ENCODE measurements at regions not wholly inside any gene's neighbourhood (a gene's known extent, or its start where the extent isn't known, plus 50 kb on each side); places are given as distances from the start of the nearest gene placed in this dataset.

- H3K4me1 ChIP-seq (ENCODE audit: insufficient read depth) = no peaks in the 10 kb centered on the region
- no peak overlapping the region for H3K4me3 ChIP-seq
- H3K79me2 ChIP-seq (replicated peaks; ENCODE audit: insufficient read depth) = no peaks in the 10 kb centered on the region
- no peaks in the 10 kb centered on the region for H3K36me3 Mint-ChIP-seq (ENCODE audit: low read depth)
- H3K27me3 ChIP-seq (ENCODE audit: insufficient read depth) = no peaks in the 10 kb centered on the region
- no peaks in the 10 kb centered on the region for H3K9me2 ChIP-seq (ENCODE audit: insufficient read depth)
- no peak overlapping the region for H3K27ac Mint-ChIP-seq
- H2AFZ ChIP-seq = no peak overlapping the region
- no peak overlapping the region for H3K4me2 ChIP-seq
- H4K20me1 ChIP-seq (replicated peaks; ENCODE audit: insufficient read depth) = no peaks in the 10 kb centered on the region
- H3K9me3 Mint-ChIP-seq = no peaks in the 10 kb centered on the region
- peaks cover 12% of the 10 kb centered on the region; the same call in 2 of the 3 replicates for H3K4me1 Mint-ChIP-seq
- ATAC-seq = no peak
- TF ChIP-seq REST (IDR thresholded peaks at IDR 0.05; ENCODE audit: unreplicated experiment) (no peak), JUNB (IDR thresholded peaks at IDR 0.05; ENCODE audit: unreplicated experiment) (no peak), EZH2 (IDR thresholded peaks at IDR 0.05; ENCODE audit: low read depth, unreplicated experiment) (no peak), POLR2AphosphoS5 (IDR thresholded peaks at IDR 0.05; ENCODE audit: low read depth) (no peak), CTCF (conservative IDR thresholded peaks at IDR 0.05; ENCODE audit: low read depth in 2 of 2) (no peak), NANOG (IDR thresholded peaks at IDR 0.05; ENCODE audit: borderline replicate concordance) (no peak), CREB1 (CRISPR knock-in tag; IDR thresholded peaks at IDR 0.05; ENCODE audit: low read depth) (no peak), ZNF114 (CRISPR knock-in tag; IDR thresholded peaks at IDR 0.05) (no peak), ZNF462 (CRISPR knock-in tag; IDR thresholded peaks at IDR 0.05) (no peak), EZH2phosphoT487 (IDR thresholded peaks at IDR 0.05; ENCODE audit: unreplicated experiment) (no peak), STAT1 (IDR thresholded peaks at IDR 0.05; ENCODE audit: unreplicated experiment) (no peak), ETS1 (IDR thresholded peaks at IDR 0.05) (no peak), ZNF331 (CRISPR knock-in tag; IDR thresholded peaks at IDR 0.05; ENCODE audit: low read depth) (no peak)
- no peak overlapping the region for H3K4me3 Mint-ChIP-seq
- DNase-seq (ENCODE audit: low spot score) = no peak
- H3K27ac ChIP-seq (ENCODE audit: low read depth) = no peak overlapping the region
- H3K27me3 Mint-ChIP-seq (ENCODE audit: insufficient read depth, low read depth, poor library complexity) = peaks cover 2% of the 10 kb centered on the region
- no peaks in the 10 kb centered on the region for H3F3A ChIP-seq (replicated peaks; ENCODE audit: low read depth)
- no peaks in the 10 kb centered on the region for H3K36me3 ChIP-seq (ENCODE audit: insufficient read depth)
Observed at GRCh38 chr1:117739504-117739903, 133.7 kb downstream of the TENT5C start.

All from GM23338 (cell line).